K562 (cell line): ENCODE measurements at regions not wholly inside any gene's neighbourhood (a gene's known extent, or its start where the extent isn't known, plus 50 kb on each side); places are given as distances from the start of the nearest gene placed in this dataset.

Experiments
- ATAC-seq: fragments of 200-7000 bp; cut with Tn5 transposase; 3 replicates; pipeline ENCODE4 v1.9.1; 2020; ENCODE audit warnings: moderate library complexity
- BruUV-seq: library from RNA; stranded (reverse); fragments of 400-500 nt; replicated peaks from 2 replicates; lab custom pipeline; 2021; lab: Mats Ljungman, UMichigan
- CTCF ChIA-PET: fragments of 300-600 bp; formaldehyde crosslinking; extraction: SDS; loops from one replicate; lab custom pipeline; 2021; ENCODE audit warnings: low intra/inter-chr PET ratio; lab: Yijun Ruan, JAX
- POLR2A ChIA-PET: fragments of 300-600, 350-650 bp; sonication (Branson Sonifier 250); formaldehyde crosslinking; extraction: SDS; loops from one replicate; lab custom pipeline; 2021; ENCODE audit warnings: antibody characterized with exemption, inconsistent platforms; lab: Yijun Ruan, JAX
- DNase-seq, 4 experiments: peaks; one replicate each; pipeline versions ENCODE4 v3.0.0 to v3.0.0-alpha.2; 2011 to 2018; ENCODE audit warnings: low spot score in 3 of 4, mixed read lengths in 3 of 4; ENCODE audit errors: extremely low read depth in 1 of 4
- FAIRE-seq: peaks from 2 replicates; lab custom pipeline; 2011; peaks lifted over from hg19 to GRCh38; lab: Jason Lieb, UNC
- H2AFZ ChIP-seq: 2 replicates; pipeline ENCODE4 v1.6.0; 2011; ENCODE audit warnings: low read depth, low read length, control low read depth, inconsistent platforms
- H3K27ac ChIP-seq: fragments of 200-600 bp; 3 replicates; pipeline ENCODE4 v1.8.0; 2011; ENCODE audit warnings: low read depth, mild to moderate bottlenecking, control low read depth, inconsistent platforms, low read length, moderate library complexity, mixed read lengths; ENCODE audit errors: extremely low read depth
- H3K27me3 ChIP-seq, 2 experiments: fragments of 300-600 bp in 1 of 2; 2 replicates in 1 of 2; 3 replicates in 1 of 2; pipeline versions ENCODE4 v1.6.0 to v1.8.0; 2011; ENCODE audit warnings: inconsistent platforms in 2 of 2, low read length in 2 of 2, mild to moderate bottlenecking in 1 of 2, mixed read lengths in 1 of 2, moderate library complexity in 1 of 2; ENCODE audit not compliant: control insufficient read depth in 2 of 2, insufficient read depth in 2 of 2
- H3K36me3 ChIP-seq: fragments of 300-600 bp; 3 replicates; pipeline ENCODE4 v1.8.0; 2011; ENCODE audit warnings: mild to moderate bottlenecking, low read length, inconsistent platforms; ENCODE audit not compliant: control insufficient read depth, insufficient read depth
- H3K4me1 ChIP-seq, 2 experiments: fragments of 200-600 bp in 1 of 2; replicated peaks in 1 of 2; 2 replicates in 1 of 2; 3 replicates in 1 of 2; pipeline versions ENCODE4 v1.5.1 to v1.8.0; 2011; ENCODE audit warnings: inconsistent platforms in 2 of 2, low read length in 2 of 2, mild to moderate bottlenecking in 1 of 2, mixed read lengths in 1 of 2, moderate library complexity in 1 of 2; ENCODE audit not compliant: control insufficient read depth in 2 of 2, insufficient read depth in 2 of 2
- H3K4me2 ChIP-seq: 2 replicates; pipeline ENCODE4 v1.6.1; 2011; ENCODE audit warnings: low read length, control low read depth, inconsistent platforms, mixed read lengths; ENCODE audit not compliant: insufficient read depth
- H3K4me3 ChIP-seq: fragments of 200-600 bp; sonication (generic), shearing (Covaris generic); 2 replicates; pipeline ENCODE4 v1.5.1; 2016; ENCODE audit warnings: control low read depth, inconsistent platforms
- H3K79me2 ChIP-seq: fragments of 200-600 bp; 3 replicates; pipeline ENCODE4 v1.8.0; 2011; ENCODE audit warnings: low read length, inconsistent platforms; ENCODE audit not compliant: control insufficient read depth, insufficient read depth
- H3K9ac ChIP-seq, 2 experiments: 2 replicates each; pipeline versions ENCODE4 v1.6.0 to v1.6.1; 2011; ENCODE audit warnings: low read depth in 2 of 2, low read length in 2 of 2, control low read depth in 1 of 2, inconsistent platforms in 1 of 2, mild to moderate bottlenecking in 1 of 2, mixed read lengths in 1 of 2; ENCODE audit not compliant: insufficient read depth in 1 of 2
- H3K9me1 ChIP-seq: one replicate; pipeline ENCODE4 v1.6.0; 2011; ENCODE audit warnings: inconsistent platforms, mild to moderate bottlenecking, low read length, moderate library complexity; ENCODE audit not compliant: control insufficient read depth, insufficient read depth
- H3K9me3 ChIP-seq: replicated peaks from 2 replicates; pipeline ENCODE4 v1.5.1; 2011; ENCODE audit warnings: low read depth, low read length, inconsistent platforms; ENCODE audit not compliant: control insufficient read depth, insufficient read depth
- H4K20me1 ChIP-seq: replicated peaks from 2 replicates; pipeline ENCODE4 v1.6.1; 2011; ENCODE audit warnings: low read length, inconsistent platforms, mixed read lengths; ENCODE audit not compliant: control insufficient read depth, insufficient read depth
- C11orf30 ChIP-seq: fragments of 450-650 bp; IDR thresholded peaks from 2 replicates; pipeline ENCODE4 v1.6.1; 2016; ENCODE audit warnings: low read depth, mild to moderate bottlenecking
- ELF1 ChIP-seq: fragments of 200-800 bp; sonication (Bioruptor generic); IDR thresholded peaks from 2 replicates; pipeline ENCODE4 v1.6.1; 2016; ENCODE audit warnings: missing genetic modification characterization, missing compliant biosample characterization
- NFYB ChIP-seq: IDR thresholded peaks from 2 replicates; pipeline ENCODE4 v1.6.1; 2011; ENCODE audit warnings: mild to moderate bottlenecking, moderate library complexity; ENCODE audit not compliant: insufficient read length; ENCODE audit errors: extremely low read depth
- NR2C2 ChIP-seq, 2 experiments: fragments of 200-800 bp in 1 of 2; sonication (Bioruptor generic) in 1 of 2; sonication (generic) in 1 of 2; formaldehyde crosslinking in 1 of 2; IDR thresholded peaks; 2 replicates each; pipeline versions ENCODE4 v1.6.1 to v1.8.0; 2016 to 2022; ENCODE audit warnings: mild to moderate bottlenecking in 1 of 2, missing compliant biosample characterization in 1 of 2, missing genetic modification characterization in 1 of 2, missing genetic modification reagents in 1 of 2
- SIRT6 ChIP-seq: IDR thresholded peaks from one replicate; pipeline ENCODE4 v1.6.1; 2012; ENCODE audit warnings: low read depth, mild to moderate bottlenecking, control low read depth, inconsistent platforms, low read length, moderate library complexity
- ZBTB1 ChIP-seq: sonication (generic); formaldehyde crosslinking; IDR thresholded peaks from 2 replicates; pipeline ENCODE4 v1.8.1; 2023; ENCODE audit warnings: missing genetic modification reagents, low read depth, mild to moderate bottlenecking, borderline replicate concordance
- ZFP1 ChIP-seq: fragments of 450-650 bp; formaldehyde crosslinking; IDR thresholded peaks from 2 replicates; pipeline ENCODE4 v1.4.0; 2020; ENCODE audit warnings: mild to moderate bottlenecking, mixed read lengths
- ZNF224 ChIP-seq: sonication (generic); formaldehyde crosslinking; IDR thresholded peaks from 2 replicates; pipeline ENCODE4 v1.8.0; 2022; ENCODE audit warnings: mild to moderate bottlenecking, missing genetic modification reagents
- ZNF280A ChIP-seq: fragments of 450-650 bp; IDR thresholded peaks from 2 replicates; pipeline ENCODE4 v1.6.1; 2018; ENCODE audit warnings: mild to moderate bottlenecking, low read depth; ENCODE audit not compliant: partially characterized antibody
- ZNF316 ChIP-seq: fragments of 450-650 bp; IDR thresholded peaks from 2 replicates; pipeline ENCODE4 v1.6.1; 2016
- ZNF639 ChIP-seq, 2 experiments: fragments of 200-800 bp in 1 of 2; sonication (Bioruptor generic) in 1 of 2; sonication (generic) in 1 of 2; formaldehyde crosslinking in 1 of 2; IDR thresholded peaks in 1 of 2; conservative IDR thresholded peaks in 1 of 2; 2 replicates each; pipeline versions ENCODE4 v1.5.0 to v1.6.1; 2016 to 2020; ENCODE audit warnings: missing compliant biosample characterization in 1 of 2, missing genetic modification characterization in 1 of 2, missing genetic modification reagents in 1 of 2
- ZNF77 ChIP-seq: fragments of 250-450 bp; sonication (Bioruptor Pico); IDR thresholded peaks from 2 replicates; pipeline ENCODE4 v1.5.0; 2020
- ZSCAN32 ChIP-seq: fragments of 450-650 bp; formaldehyde crosslinking; IDR thresholded peaks from 2 replicates; pipeline ENCODE4 v1.4.0; 2020; ENCODE audit warnings: mild to moderate bottlenecking, moderate library complexity
- WGBS: fragments of 100-300 bp; shearing (Covaris generic); methylation state at CpG from one replicate; pipeline ENCODE4 v1.1.6; 2016; ENCODE audit warnings: low coverage, mixed read lengths; ENCODE audit not compliant: insufficient coverage; ENCODE audit errors: missing lambda C conversion rate; 5-methylcytosine and 5-hydroxymethylcytosine counted together
- in situ Hi-C: fragments of 300-500 bp; cut with MboI; formaldehyde crosslinking; loops from 4 replicates; pipeline ENCODE4 v1.15.0; 2018; ENCODE audit warnings: inconsistent platforms, mixed read lengths
- intact Hi-C: fragments of 100-400 bp; cut with micrococcal nuclease; formaldehyde crosslinking; loops from 2 replicates; pipeline ENCODE4 v1.14.2; 2022

GRCh38 chr2:117396161-117396560, 418.3 kb upstream of the DDX18 start (continued):
- TF ChIP-seq ZNF280A (no peak), ZSCAN32 (CRISPR knock-in tag) (no peak), NR2C2 (CRISPR knock-in tag; IDR thresholded peaks at IDR 0.05) (no peak), NR2C2 (tag; IDR thresholded peaks at IDR 0.05) (no peak), ZNF77 (CRISPR knock-in tag) (no peak)

- no peaks in the 10 kb centered on the region for H3K36me3 ChIP-seq
- in situ Hi-C loops, result no loop called here
- FAIRE-seq, result no peak
- H2AFZ ChIP-seq, result no peak overlapping the region
- no peaks in the 10 kb centered on the region for H3K9me3 ChIP-seq
- ChIA-PET POLR2A (no interaction called here), CTCF (no interaction called here)
- no TSS peak for BruUV-seq
- H3K4me1 ChIP-seq, result no peaks in the 10 kb centered on the region
- no peak overlapping the region for H3K4me2 ChIP-seq
- H3K9me1 ChIP-seq, result no peaks in the 10 kb centered on the region
- H3K79me2 ChIP-seq, result no peaks in the 10 kb centered on the region
- no peak overlapping the region for H3K9ac ChIP-seq
- H3K4me3 ChIP-seq, result no peak overlapping the region
- 0% methylated on average over 1 of the region's 1 CpG for WGBS
- no peak for DNase-seq
- no peaks in the 10 kb centered on the region for H3K27me3 ChIP-seq
- H3K27ac ChIP-seq, result no peak overlapping the region
- TF ChIP-seq SIRT6, result no peak
- no peak for TF ChIP-seq NFYB
- peak; percentile 71 for TF ChIP-seq ZNF316
- no peak for TF ChIP-seq ZBTB1
- no peak for TF ChIP-seq ZFP1 (CRISPR knock-in tag)
- TF ChIP-seq ZSCAN32 (CRISPR knock-in tag), result no peak
- no peak for TF ChIP-seq ZNF639 (CRISPR knock-in tag; conservative IDR thresholded peaks at IDR 0.05 in 1 of 2, IDR thresholded peaks at IDR 0.05 in 1 of 2)
- no peak for TF ChIP-seq ELF1 (tag)
- TF ChIP-seq ZNF224 (CRISPR knock-in tag), result no peak
- TF ChIP-seq C11orf30, result peak; percentile 37; the same call in 1 of the 2 replicates
- intact Hi-C loops, result no loop called here
- no peaks in the 10 kb centered on the region for H4K20me1 ChIP-seq
- no peak for ATAC-seq
These were observed 412.9 kb upstream of the DDX18 start for GRCh38 chr2:117401582-117401981.
